ENCODE measurements at regions not wholly inside any gene's neighbourhood (a gene's known extent, or its start where the extent isn't known, plus 50 kb on each side); places are given as distances from the start of the nearest gene placed in this dataset.

DNA sequence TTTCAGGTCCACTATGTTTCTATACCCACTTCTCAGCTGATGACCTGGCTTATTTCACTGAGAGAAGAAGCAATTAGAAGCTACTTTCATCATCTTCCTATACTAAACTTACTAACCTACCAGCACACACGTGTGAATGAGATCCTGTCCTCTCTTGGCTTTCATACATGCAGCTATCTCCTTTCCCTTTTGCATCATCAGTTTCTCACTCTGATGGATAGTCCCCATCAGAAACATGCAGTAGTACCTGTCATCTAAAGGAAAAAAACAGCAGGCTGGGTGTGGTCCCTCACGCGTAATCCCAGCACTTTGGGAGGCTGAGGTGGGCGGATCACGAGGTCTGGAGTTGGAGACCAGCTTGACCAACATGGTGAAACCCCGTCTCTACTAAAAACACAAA lies 237.6 kb upstream of the C2CD4B start:
- TF ChIP-seq, protein P1, sequence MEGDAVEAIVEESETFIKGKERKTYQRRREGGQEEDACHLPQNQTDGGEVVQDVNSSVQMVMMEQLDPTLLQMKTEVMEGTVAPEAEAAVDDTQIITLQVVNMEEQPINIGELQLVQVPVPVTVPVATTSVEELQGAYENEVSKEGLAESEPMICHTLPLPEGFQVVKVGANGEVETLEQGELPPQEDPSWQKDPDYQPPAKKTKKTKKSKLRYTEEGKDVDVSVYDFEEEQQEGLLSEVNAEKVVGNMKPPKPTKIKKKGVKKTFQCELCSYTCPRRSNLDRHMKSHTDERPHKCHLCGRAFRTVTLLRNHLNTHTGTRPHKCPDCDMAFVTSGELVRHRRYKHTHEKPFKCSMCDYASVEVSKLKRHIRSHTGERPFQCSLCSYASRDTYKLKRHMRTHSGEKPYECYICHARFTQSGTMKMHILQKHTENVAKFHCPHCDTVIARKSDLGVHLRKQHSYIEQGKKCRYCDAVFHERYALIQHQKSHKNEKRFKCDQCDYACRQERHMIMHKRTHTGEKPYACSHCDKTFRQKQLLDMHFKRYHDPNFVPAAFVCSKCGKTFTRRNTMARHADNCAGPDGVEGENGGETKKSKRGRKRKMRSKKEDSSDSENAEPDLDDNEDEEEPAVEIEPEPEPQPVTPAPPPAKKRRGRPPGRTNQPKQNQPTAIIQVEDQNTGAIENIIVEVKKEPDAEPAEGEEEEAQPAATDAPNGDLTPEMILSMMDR (conservative IDR thresholded peaks at IDR 0.05), result no peak
- no peak for TF ChIP-seq EZH2 (IDR thresholded peaks at IDR 0.05; ENCODE audit: low read depth)
